WTC11 (cell line): ENCODE measurements at regions not wholly inside any gene's neighbourhood (a gene's known extent, or its start where the extent isn't known, plus 50 kb on each side); places are given as distances from the start of the nearest gene placed in this dataset.

Experiments used
- CBFB ChIP-seq: sonication (generic); formaldehyde crosslinking; IDR thresholded peaks from 2 replicates; pipeline ENCODE4 v1.8.1; 2022; ENCODE audit warnings: mild to moderate bottlenecking, low read depth, missing genetic modification reagents
- FOXP1 ChIP-seq: sonication (generic); formaldehyde crosslinking; IDR thresholded peaks from 2 replicates; pipeline ENCODE4 v1.8.0; 2022; ENCODE audit warnings: missing genetic modification reagents, mild to moderate bottlenecking, moderate library complexity, borderline replicate concordance
- GABPB1 ChIP-seq: sonication (generic); formaldehyde crosslinking; IDR thresholded peaks from 2 replicates; pipeline ENCODE4 v1.8.1; 2023; ENCODE audit warnings: mild to moderate bottlenecking, missing genetic modification reagents
- JUN ChIP-seq: sonication (generic); formaldehyde crosslinking; IDR thresholded peaks from 2 replicates; pipeline ENCODE4 v1.8.0; 2023; ENCODE audit warnings: mild to moderate bottlenecking, missing genetic modification reagents
- MAX ChIP-seq: sonication (generic); formaldehyde crosslinking; IDR thresholded peaks from 2 replicates; pipeline ENCODE4 v1.8.0; 2022; ENCODE audit warnings: mild to moderate bottlenecking, missing genetic modification reagents
- OVOL2 ChIP-seq: fragments of 250-450 bp; sonication (Bioruptor Pico); IDR thresholded peaks from 2 replicates; pipeline ENCODE4 v1.9.0; 2021; ENCODE audit warnings: mild to moderate bottlenecking, borderline replicate concordance
- PREB ChIP-seq: sonication (generic); formaldehyde crosslinking; IDR thresholded peaks from 2 replicates; pipeline ENCODE4 v1.8.1; 2022; ENCODE audit warnings: mild to moderate bottlenecking, missing genetic modification reagents, moderate library complexity, borderline replicate concordance
- SP1 ChIP-seq: sonication (generic); formaldehyde crosslinking; conservative IDR thresholded peaks from 2 replicates; pipeline ENCODE4 v1.8.1; 2022; ENCODE audit warnings: missing genetic modification reagents
- ZNF138 ChIP-seq: sonication (generic); formaldehyde crosslinking; conservative IDR thresholded peaks from 2 replicates; pipeline ENCODE4 v1.8.1; 2022; ENCODE audit warnings: mild to moderate bottlenecking, moderate library complexity, missing genetic modification reagents
- TF ChIP-seq, protein P1 (sequence below): fragments of 200-600 bp; IDR thresholded peaks from 2 replicates; pipeline ENCODE4 v1.8.0; 2022; ENCODE audit warnings: antibody characterized with exemption
- TF ChIP-seq, protein P2 (sequence below): sonication (generic); formaldehyde crosslinking; IDR thresholded peaks from 2 replicates; pipeline ENCODE4 v1.8.1; 2023; ENCODE audit warnings: mild to moderate bottlenecking, moderate library complexity, missing genetic modification reagents
- TF ChIP-seq, protein P3 (sequence below): sonication (generic); formaldehyde crosslinking; IDR thresholded peaks from 2 replicates; pipeline ENCODE4 v1.8.1; 2022; ENCODE audit warnings: low read depth, mild to moderate bottlenecking, moderate library complexity, missing genetic modification reagents, borderline replicate concordance

- TF ChIP-seq, protein P1, sequence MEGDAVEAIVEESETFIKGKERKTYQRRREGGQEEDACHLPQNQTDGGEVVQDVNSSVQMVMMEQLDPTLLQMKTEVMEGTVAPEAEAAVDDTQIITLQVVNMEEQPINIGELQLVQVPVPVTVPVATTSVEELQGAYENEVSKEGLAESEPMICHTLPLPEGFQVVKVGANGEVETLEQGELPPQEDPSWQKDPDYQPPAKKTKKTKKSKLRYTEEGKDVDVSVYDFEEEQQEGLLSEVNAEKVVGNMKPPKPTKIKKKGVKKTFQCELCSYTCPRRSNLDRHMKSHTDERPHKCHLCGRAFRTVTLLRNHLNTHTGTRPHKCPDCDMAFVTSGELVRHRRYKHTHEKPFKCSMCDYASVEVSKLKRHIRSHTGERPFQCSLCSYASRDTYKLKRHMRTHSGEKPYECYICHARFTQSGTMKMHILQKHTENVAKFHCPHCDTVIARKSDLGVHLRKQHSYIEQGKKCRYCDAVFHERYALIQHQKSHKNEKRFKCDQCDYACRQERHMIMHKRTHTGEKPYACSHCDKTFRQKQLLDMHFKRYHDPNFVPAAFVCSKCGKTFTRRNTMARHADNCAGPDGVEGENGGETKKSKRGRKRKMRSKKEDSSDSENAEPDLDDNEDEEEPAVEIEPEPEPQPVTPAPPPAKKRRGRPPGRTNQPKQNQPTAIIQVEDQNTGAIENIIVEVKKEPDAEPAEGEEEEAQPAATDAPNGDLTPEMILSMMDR = no peak
- TF ChIP-seq CBFB (CRISPR knock-in tag) = no peak
- no peak for TF ChIP-seq OVOL2 (CRISPR knock-in tag)
- no peak for TF ChIP-seq GABPB1 (CRISPR knock-in tag)
- no peak for TF ChIP-seq FOXP1 (CRISPR knock-in tag)
- no peak for TF ChIP-seq JUN
- TF ChIP-seq, protein P2, sequence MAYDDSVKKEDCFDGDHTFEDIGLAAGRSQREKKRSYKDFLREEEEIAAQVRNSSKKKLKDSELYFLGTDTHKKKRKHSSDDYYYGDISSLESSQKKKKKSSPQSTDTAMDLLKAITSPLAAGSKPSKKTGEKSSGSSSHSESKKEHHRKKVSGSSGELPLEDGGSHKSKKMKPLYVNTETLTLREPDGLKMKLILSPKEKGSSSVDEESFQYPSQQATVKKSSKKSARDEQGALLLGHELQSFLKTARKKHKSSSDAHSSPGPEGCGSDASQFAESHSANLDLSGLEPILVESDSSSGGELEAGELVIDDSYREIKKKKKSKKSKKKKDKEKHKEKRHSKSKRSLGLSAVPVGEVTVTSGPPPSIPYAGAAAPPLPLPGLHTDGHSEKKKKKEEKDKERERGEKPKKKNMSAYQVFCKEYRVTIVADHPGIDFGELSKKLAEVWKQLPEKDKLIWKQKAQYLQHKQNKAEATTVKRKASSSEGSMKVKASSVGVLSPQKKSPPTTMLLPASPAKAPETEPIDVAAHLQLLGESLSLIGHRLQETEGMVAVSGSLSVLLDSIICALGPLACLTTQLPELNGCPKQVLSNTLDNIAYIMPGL (CRISPR knock-in tag) = no peak
- TF ChIP-seq MAX (CRISPR knock-in tag) = no peak
- TF ChIP-seq, protein P3, sequence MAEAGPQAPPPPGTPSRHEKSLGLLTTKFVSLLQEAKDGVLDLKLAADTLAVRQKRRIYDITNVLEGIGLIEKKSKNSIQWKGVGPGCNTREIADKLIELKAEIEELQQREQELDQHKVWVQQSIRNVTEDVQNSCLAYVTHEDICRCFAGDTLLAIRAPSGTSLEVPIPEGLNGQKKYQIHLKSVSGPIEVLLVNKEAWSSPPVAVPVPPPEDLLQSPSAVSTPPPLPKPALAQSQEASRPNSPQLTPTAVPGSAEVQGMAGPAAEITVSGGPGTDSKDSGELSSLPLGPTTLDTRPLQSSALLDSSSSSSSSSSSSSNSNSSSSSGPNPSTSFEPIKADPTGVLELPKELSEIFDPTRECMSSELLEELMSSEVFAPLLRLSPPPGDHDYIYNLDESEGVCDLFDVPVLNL (CRISPR knock-in tag) = no peak
- no peak for TF ChIP-seq PREB (CRISPR knock-in tag)
- no peak for TF ChIP-seq ZNF138 (CRISPR knock-in tag)
- no peak for TF ChIP-seq SP1 (CRISPR knock-in tag)
These were observed 109.1 kb upstream of the INHBA start for GRCh38 chr7:41811941-41812340.
